ENCODE measurements at regions not wholly inside any gene's neighbourhood (a gene's known extent, or its start where the extent isn't known, plus 50 kb on each side); places are given as distances from the start of the nearest gene placed in this dataset.
A peak's percentile ranks its signal among the peaks of the same experiment; 100 is the strongest.

DNA sequence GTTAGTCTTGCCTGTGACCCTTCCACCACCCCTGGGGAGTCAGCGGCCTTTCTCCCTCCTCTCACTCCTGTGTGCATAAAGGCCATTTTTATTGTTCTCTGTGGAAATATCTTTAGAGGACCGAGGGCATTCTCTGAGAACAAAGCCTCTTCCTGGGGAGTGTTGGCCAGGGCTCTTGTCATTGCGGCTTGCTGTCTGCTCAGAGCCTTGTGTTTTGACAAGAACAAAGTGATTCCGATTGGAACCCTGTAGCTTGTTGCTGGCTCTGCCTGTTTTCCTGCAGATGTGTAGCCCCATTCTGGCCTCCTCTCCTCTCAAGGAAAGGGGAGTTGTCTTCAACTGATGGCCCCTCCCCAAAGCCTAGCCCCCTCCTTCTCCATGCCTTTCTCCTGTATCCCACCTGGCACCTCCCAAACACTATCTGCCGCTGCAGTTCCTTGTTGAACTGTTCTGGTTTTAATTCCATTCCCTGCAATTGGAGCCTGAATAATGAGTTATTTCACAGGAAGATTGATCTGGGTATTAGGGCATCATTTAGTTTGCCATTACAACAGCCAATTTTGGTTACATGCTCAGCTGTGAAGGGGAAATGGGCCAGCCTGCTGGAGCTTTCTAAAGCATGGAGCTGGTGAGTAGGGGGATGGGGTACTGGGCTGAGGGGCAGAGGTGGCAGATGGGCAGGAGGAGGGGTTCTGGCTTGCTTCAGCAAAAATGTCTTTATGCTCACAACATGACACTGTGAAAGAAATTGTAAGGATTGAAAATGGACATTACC lies 252.5 kb downstream of the LRFN2 start:
- Histone ChIP-seq H3K36me3 (ENCODE audit: control insufficient read depth, insufficient read depth, low read length) (no peaks in the 10 kb centered on the region), H3K4me3 (replicated peaks; ENCODE audit: low read depth, low read length) (no peak overlapping the region), H3K27me3 (replicated peaks; ENCODE audit: control insufficient read depth, insufficient read depth, low read length) (peaks cover 2% of the 10 kb centered on the region; the same call in 1 of the 2 replicates)
- no peak for DNase-seq (ENCODE audit: extremely low read depth, insufficient read length)
- TF ChIP-seq, protein P1, sequence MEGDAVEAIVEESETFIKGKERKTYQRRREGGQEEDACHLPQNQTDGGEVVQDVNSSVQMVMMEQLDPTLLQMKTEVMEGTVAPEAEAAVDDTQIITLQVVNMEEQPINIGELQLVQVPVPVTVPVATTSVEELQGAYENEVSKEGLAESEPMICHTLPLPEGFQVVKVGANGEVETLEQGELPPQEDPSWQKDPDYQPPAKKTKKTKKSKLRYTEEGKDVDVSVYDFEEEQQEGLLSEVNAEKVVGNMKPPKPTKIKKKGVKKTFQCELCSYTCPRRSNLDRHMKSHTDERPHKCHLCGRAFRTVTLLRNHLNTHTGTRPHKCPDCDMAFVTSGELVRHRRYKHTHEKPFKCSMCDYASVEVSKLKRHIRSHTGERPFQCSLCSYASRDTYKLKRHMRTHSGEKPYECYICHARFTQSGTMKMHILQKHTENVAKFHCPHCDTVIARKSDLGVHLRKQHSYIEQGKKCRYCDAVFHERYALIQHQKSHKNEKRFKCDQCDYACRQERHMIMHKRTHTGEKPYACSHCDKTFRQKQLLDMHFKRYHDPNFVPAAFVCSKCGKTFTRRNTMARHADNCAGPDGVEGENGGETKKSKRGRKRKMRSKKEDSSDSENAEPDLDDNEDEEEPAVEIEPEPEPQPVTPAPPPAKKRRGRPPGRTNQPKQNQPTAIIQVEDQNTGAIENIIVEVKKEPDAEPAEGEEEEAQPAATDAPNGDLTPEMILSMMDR (IDR thresholded peaks at IDR 0.05; ENCODE audit: insufficient read depth, low read length, poor library complexity, severe bottlenecking), result no peak

DNA sequence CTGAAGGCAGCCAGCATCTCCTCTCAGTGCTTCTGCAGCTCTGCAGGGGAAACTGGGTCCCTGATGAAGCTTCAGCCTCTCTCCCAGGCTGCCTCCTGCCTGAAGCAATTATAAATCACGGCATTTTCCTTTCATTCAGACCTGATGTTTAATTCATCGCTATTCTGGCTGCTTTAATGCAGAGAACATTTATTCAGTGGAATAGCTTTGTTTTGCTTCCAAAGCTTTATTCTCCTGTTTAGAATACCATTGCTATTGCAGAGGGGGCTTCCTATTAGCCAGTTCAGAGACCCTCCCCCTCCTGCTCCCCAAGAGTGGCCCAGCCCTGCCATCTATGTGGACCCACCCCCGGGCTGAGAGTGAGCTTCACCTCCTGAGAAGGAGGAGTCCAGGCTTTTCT lies 255.6 kb downstream of the LRFN2 start:
- DNase-seq (ENCODE audit: extremely low read depth, insufficient read length), result no peak
- H3K27me3 ChIP-seq (replicated peaks; ENCODE audit: control insufficient read depth, insufficient read depth, low read length), result peaks cover 1% of the 10 kb centered on the region
- H3K4me3 ChIP-seq (replicated peaks; ENCODE audit: low read depth, low read length), result no peak overlapping the region
- H3K36me3 ChIP-seq (ENCODE audit: control insufficient read depth, insufficient read depth, low read length), result no peaks in the 10 kb centered on the region
- TF ChIP-seq, protein P1 (IDR thresholded peaks at IDR 0.05; ENCODE audit: insufficient read depth, low read length, poor library complexity, severe bottlenecking), result no peak

DNA sequence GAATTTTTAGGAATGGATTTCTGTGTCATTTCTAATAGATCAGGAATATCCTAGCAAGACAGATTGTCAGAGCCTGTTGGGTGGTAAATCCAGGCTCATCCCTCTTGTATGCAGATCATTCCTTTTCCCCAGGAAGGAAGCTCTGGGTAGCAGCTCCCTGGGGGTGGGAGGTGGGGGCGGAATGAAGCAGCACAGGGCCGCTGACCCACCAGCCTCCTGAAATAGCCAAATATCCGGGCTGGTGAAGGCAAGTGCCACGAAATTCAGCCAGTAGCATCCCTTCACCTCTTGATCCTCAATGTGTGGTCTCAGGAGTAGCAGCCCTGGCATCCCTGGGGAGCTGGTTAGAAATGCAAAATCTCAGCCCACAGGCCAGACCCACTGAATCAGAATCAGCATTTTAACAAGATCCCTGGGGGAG lies 256.9 kb downstream of the LRFN2 start:
- H3K4me3 ChIP-seq (replicated peaks; ENCODE audit: low read depth, low read length), result no peak overlapping the region
- peaks cover 1% of the 10 kb centered on the region for H3K27me3 ChIP-seq (replicated peaks; ENCODE audit: control insufficient read depth, insufficient read depth, low read length)
- TF ChIP-seq, protein P1 (IDR thresholded peaks at IDR 0.05; ENCODE audit: insufficient read depth, low read length, poor library complexity, severe bottlenecking), result no peak
- H3K36me3 ChIP-seq (ENCODE audit: control insufficient read depth, insufficient read depth, low read length), result no peaks in the 10 kb centered on the region
- no peak for DNase-seq (ENCODE audit: extremely low read depth, insufficient read length)

DNA sequence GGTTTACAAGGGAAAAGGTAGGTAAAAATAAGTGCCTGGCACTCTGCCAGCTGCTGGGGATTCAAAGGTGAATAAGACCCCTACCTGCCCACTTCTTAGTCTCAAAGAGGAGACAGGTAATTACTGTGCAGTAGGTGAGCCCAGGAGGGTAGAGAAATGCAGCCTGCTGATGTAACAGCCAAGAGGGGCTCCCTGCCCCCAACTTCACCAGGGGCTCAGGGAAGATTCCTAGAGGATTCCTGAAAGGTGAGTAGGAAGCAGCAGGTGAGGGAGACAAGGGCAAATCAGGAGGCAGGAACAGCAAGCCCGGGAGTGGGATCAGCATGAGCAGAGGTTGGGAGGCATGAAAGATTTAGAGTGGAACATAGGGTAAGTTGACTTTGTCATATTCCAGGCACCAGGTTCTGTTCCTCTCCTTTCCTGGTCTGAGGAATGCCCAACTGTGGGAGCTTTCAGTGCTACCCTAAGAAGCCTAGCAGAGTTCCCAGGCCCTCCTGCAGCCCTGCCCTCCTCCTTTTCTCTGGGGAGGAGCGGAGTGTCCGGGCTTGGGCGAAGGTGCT lies 258.1 kb downstream of the LRFN2 start:
- no peak for DNase-seq (ENCODE audit: extremely low read depth, insufficient read length)
- Histone ChIP-seq H3K36me3 (ENCODE audit: control insufficient read depth, insufficient read depth, low read length) (no peaks in the 10 kb centered on the region), H3K27me3 (replicated peaks; ENCODE audit: control insufficient read depth, insufficient read depth, low read length) (peaks cover 1% of the 10 kb centered on the region), H3K4me3 (replicated peaks; ENCODE audit: low read depth, low read length) (no peak overlapping the region)
- TF ChIP-seq, protein P1 (IDR thresholded peaks at IDR 0.05; ENCODE audit: insufficient read depth, low read length, poor library complexity, severe bottlenecking), result no peak

DNA sequence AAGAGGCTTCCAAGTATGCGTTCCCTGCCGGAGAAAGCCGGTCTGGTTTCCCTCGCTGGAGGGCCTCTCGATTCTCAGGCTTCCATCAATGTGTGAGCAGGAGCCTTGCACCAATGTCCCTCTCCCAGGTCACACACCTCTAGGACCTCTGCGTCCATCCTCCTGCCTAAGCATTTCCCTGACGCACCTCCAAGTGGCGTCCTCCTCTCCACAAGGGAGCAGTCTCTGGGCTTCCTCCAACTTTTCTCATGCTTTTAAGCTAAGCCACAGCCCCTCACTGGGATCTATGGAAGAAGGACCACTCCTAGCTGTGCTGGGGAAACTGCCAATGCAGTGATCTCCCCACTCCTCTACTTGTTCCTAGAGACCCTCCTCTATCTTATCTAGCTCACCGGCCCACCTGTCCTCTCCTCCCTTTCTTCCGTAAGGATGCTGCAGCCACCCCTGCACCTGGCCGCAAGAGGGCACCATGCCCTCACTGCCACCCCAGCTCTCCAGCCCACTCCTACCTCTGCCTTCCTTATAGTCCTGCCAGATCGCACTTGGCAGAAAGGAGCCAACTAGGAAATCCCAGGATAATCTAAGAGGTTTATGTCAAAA lies 258.7 kb downstream of the LRFN2 start:
- TF ChIP-seq, protein P1 (IDR thresholded peaks at IDR 0.05; ENCODE audit: insufficient read depth, low read length, poor library complexity, severe bottlenecking), result peak; percentile 67
- Histone ChIP-seq H3K27me3 (replicated peaks; ENCODE audit: control insufficient read depth, insufficient read depth, low read length) (peaks cover 1% of the 10 kb centered on the region), H3K36me3 (ENCODE audit: control insufficient read depth, insufficient read depth, low read length) (no peaks in the 10 kb centered on the region), H3K4me3 (replicated peaks; ENCODE audit: low read depth, low read length) (no peak overlapping the region)
- DNase-seq (ENCODE audit: extremely low read depth, insufficient read length), result no peak
